Transverse colon (tissue), 4 donors: ENCODE measurements at regions not wholly inside any gene's neighbourhood (a gene's known extent, or its start where the extent isn't known, plus 50 kb on each side); places are given as distances from the start of the nearest gene placed in this dataset.

Source experiments
- CTCF ChIP-seq, 5 experiments: fragments of 200-600 bp in 3 of 5; fragments of 450-650 bp in 2 of 5; sonication (generic) in 3 of 5; IDR thresholded peaks; 1 replicate in 2 of 5; 2 replicates in 3 of 5; pipeline ENCODE4 v1.5.1; 2016 to 2017; ENCODE audit warnings: antibody characterized with exemption in 5 of 5, inconsistent platforms in 3 of 5, mild to moderate bottlenecking in 2 of 5, moderate library complexity in 1 of 5
- POLR2A ChIP-seq: fragments of 450-650 bp; IDR thresholded peaks from one replicate; pipeline ENCODE4 v1.6.1; 2016; ENCODE audit warnings: antibody characterized with exemption, mild to moderate bottlenecking, moderate library complexity
- POLR2AphosphoS5 ChIP-seq, 3 donors: sonication (generic); formaldehyde crosslinking; IDR thresholded peaks; one replicate each; pipeline ENCODE4 v1.6.1; 2016; ENCODE audit warnings: antibody characterized with exemption in 3 of 3

GRCh38 chr11:120020486-120020885, 117.4 kb downstream of the TRIM29 start:
- TF ChIP-seq POLR2AphosphoS5 (IDR thresholded peaks at IDR 0.05) (no peak), CTCF (IDR thresholded peaks at IDR 0.05) (no peak), POLR2A (no peak)
